ENCODE measurements at regions not wholly inside any gene's neighbourhood (a gene's known extent, or its start where the extent isn't known, plus 50 kb on each side); places are given as distances from the start of the nearest gene placed in this dataset.
"Not testable (repeated sequence)": the region's sequence is repeated elsewhere in the genome, so short reads cannot be mapped to it uniquely, and the experiment has no call there.

DNA sequence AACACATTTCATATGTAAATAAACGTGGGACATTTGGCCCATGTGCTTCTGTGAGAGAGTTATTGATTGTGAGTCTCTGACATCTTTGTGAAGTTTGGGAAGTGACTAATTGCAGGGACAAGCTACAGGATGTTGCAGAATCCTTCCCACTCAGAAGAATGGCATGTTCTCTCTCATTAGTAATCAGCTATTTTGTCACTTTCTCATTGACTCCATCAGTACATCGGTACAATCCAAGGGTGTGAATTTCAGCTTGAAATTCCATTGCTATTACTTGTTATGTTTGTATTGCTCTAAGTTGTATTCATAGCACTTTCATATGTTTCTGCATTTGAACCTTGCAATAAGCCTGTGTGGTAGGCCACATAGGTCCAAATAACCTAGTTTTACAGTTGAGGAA is 100.0 kb upstream of the KCNMA1 start:
- H3K4me3 Mint-ChIP-seq: no peak overlapping the region
- no peaks in the 10 kb centered on the region for H3K4me1 ChIP-seq (ENCODE audit: control insufficient read depth in 1 of 2, insufficient read depth in 2 of 2, low read length in 2 of 2)
- WGBS (ENCODE audit: insufficient coverage): no CpG with 5 or more reads among the region's 2 CpGs
- H2AFZ ChIP-seq (ENCODE audit: insufficient read depth, low read depth, low read length, poor library complexity, severe bottlenecking): no peak overlapping the region
- no peaks in the 10 kb centered on the region for H3K79me2 ChIP-seq (ENCODE audit: insufficient read depth, low read length)
- H3K27me3 ChIP-seq (ENCODE audit: control insufficient read depth in 2 of 2, insufficient read depth in 2 of 2, low read length in 2 of 2): no peaks in the 10 kb centered on the region
- intact Hi-C loops (cut with micrococcal nuclease): no loop called here
- no peak overlapping the region for H3K27ac ChIP-seq (ENCODE audit: low read depth in 1 of 2, low read length in 2 of 2)
- H3K4me2 ChIP-seq (replicated peaks; ENCODE audit: extremely low read depth, low read length, poor library complexity, severe bottlenecking): no peak overlapping the region
- no peak for DNase-seq
- H3K4me3 ChIP-seq (replicated peaks in 1 of 3; ENCODE audit: low read depth in 2 of 3, low read length in 3 of 3): no peak overlapping the region
- H3K36me3 Mint-ChIP-seq: no peaks in the 10 kb centered on the region
- H3K27ac Mint-ChIP-seq: no peak overlapping the region
- no peaks in the 10 kb centered on the region for H3K4me1 Mint-ChIP-seq
- H3K9me3 Mint-ChIP-seq: peaks cover 6 to 16% (median 12%) of the 10 kb centered on the region in 7 donors
- H3K36me3 ChIP-seq (replicated peaks in 1 of 2; ENCODE audit: control insufficient read depth in 1 of 2, insufficient read depth in 2 of 2, low read length in 2 of 2): no peaks in the 10 kb centered on the region
- no peaks in the 10 kb centered on the region for H4K20me1 ChIP-seq (ENCODE audit: insufficient read depth, low read length)
- TF ChIP-seq, protein P1, sequence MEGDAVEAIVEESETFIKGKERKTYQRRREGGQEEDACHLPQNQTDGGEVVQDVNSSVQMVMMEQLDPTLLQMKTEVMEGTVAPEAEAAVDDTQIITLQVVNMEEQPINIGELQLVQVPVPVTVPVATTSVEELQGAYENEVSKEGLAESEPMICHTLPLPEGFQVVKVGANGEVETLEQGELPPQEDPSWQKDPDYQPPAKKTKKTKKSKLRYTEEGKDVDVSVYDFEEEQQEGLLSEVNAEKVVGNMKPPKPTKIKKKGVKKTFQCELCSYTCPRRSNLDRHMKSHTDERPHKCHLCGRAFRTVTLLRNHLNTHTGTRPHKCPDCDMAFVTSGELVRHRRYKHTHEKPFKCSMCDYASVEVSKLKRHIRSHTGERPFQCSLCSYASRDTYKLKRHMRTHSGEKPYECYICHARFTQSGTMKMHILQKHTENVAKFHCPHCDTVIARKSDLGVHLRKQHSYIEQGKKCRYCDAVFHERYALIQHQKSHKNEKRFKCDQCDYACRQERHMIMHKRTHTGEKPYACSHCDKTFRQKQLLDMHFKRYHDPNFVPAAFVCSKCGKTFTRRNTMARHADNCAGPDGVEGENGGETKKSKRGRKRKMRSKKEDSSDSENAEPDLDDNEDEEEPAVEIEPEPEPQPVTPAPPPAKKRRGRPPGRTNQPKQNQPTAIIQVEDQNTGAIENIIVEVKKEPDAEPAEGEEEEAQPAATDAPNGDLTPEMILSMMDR (IDR thresholded peaks at IDR 0.05): no peak
- H3K27me3 Mint-ChIP-seq (ENCODE audit: low read depth in 3 of 3): peaks cover 5 to 13% (median 6%) of the 10 kb centered on the region in 3 donors
- H3K9me3 ChIP-seq (replicated peaks in 1 of 2; ENCODE audit: control insufficient read depth in 1 of 2, insufficient read depth in 1 of 2, low read length in 2 of 2): peaks cover 0 to 5% of the 10 kb centered on the region in 2 donors
- H3K9ac ChIP-seq (ENCODE audit: insufficient read depth, low read length, poor library complexity, severe bottlenecking): no peak overlapping the region

DNA sequence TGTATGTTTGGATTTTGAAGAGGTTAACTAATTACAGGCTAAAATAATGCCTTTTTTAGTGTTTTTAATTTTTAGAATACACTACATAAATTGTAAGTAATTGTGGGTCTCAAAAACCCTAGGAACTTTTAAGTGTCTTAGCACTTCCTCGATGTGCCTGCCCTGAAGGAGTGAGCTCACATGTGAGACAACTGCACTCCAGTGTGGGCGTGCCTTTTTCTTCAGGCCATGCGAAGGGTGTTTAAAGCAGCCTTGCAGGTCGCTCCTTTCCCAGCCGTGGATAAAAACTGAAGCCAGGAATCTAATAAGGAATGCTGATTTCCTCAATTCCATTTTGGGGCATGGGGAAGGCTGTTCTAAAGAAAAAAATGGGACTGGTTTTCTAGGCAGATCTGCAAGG is 97.5 kb upstream of the KCNMA1 start:
- H3K36me3 Mint-ChIP-seq; H3K27me3 ChIP-seq (ENCODE audit: control insufficient read depth in 2 of 2, insufficient read depth in 2 of 2, low read length in 2 of 2); intact Hi-C loops (cut with micrococcal nuclease); H3K4me3 ChIP-seq (replicated peaks in 1 of 3; ENCODE audit: low read depth in 2 of 3, low read length in 3 of 3); H3K79me2 ChIP-seq (ENCODE audit: insufficient read depth, low read length); H3K36me3 ChIP-seq (replicated peaks in 1 of 2; ENCODE audit: control insufficient read depth in 1 of 2, insufficient read depth in 2 of 2, low read length in 2 of 2); H3K4me1 ChIP-seq (ENCODE audit: control insufficient read depth in 1 of 2, insufficient read depth in 2 of 2, low read length in 2 of 2); H3K27ac ChIP-seq (ENCODE audit: low read depth in 1 of 2, low read length in 2 of 2); H3K9me3 ChIP-seq (replicated peaks in 1 of 2; ENCODE audit: control insufficient read depth in 1 of 2, insufficient read depth in 1 of 2, low read length in 2 of 2); H3K9ac ChIP-seq (ENCODE audit: insufficient read depth, low read length, poor library complexity, severe bottlenecking); H3K4me1 Mint-ChIP-seq; H4K20me1 ChIP-seq (ENCODE audit: insufficient read depth, low read length); H3K4me2 ChIP-seq (replicated peaks; ENCODE audit: extremely low read depth, low read length, poor library complexity, severe bottlenecking); H3K4me3 Mint-ChIP-seq; DNase-seq; H2AFZ ChIP-seq (ENCODE audit: insufficient read depth, low read depth, low read length, poor library complexity, severe bottlenecking): not testable (repeated sequence)
- peak overlapping the region in 1 of 7 donors; percentile 49 for H3K27ac Mint-ChIP-seq
- peaks cover 6 to 16% (median 12%) of the 10 kb centered on the region in 7 donors for H3K9me3 Mint-ChIP-seq
- peaks cover 7 to 13% (median 8%) of the 10 kb centered on the region in 3 donors for H3K27me3 Mint-ChIP-seq (ENCODE audit: low read depth in 3 of 3)
- WGBS (ENCODE audit: insufficient coverage): 75% methylated on average over 2 of the region's 5 CpGs
